Effector memory CD8-positive, alpha-beta T cell (primary cell): ENCODE measurements at regions not wholly inside any gene's neighbourhood (a gene's known extent, or its start where the extent isn't known, plus 50 kb on each side); places are given as distances from the start of the nearest gene placed in this dataset.

Experiments used
- ATAC-seq: fragments of 150-1000 bp; cut with Tn5 transposase; replicated peaks from 2 replicates; pipeline ENCODE4 v1.10.0; 2021; ENCODE audit warnings: mild to moderate bottlenecking, moderate library complexity
- DNase-seq, 3 experiments: peaks; one replicate each; pipeline ENCODE4 v3.0.0; 2021
- H3K27ac Mint-ChIP-seq, 2 donors: one replicate each; pipeline ENCODE4 v1.8.0; 2022; ENCODE audit warnings: mild to moderate bottlenecking in 2 of 2, mixed read lengths in 2 of 2, moderate library complexity in 2 of 2
- H3K27me3 Mint-ChIP-seq, 2 donors: one replicate each; pipeline ENCODE4 v1.8.0; 2022; ENCODE audit warnings: mixed read lengths in 2 of 2
- H3K36me3 Mint-ChIP-seq: one replicate; pipeline ENCODE4 v1.8.0; 2022; ENCODE audit warnings: mild to moderate bottlenecking, moderate library complexity, mixed read lengths; ENCODE audit not compliant: insufficient read depth
- H3K4me1 Mint-ChIP-seq, 2 donors: one replicate each; pipeline ENCODE4 v1.8.0; 2022; ENCODE audit warnings: low read depth in 2 of 2, mixed read lengths in 2 of 2
- H3K4me3 Mint-ChIP-seq, 2 donors: one replicate each; pipeline ENCODE4 v1.8.0; 2022; ENCODE audit warnings: mild to moderate bottlenecking in 2 of 2, mixed read lengths in 2 of 2, moderate library complexity in 2 of 2
- H3K9me3 Mint-ChIP-seq, 2 donors: one replicate each; pipeline ENCODE4 v1.8.0; 2022; ENCODE audit warnings: mixed read lengths in 2 of 2

DNA sequence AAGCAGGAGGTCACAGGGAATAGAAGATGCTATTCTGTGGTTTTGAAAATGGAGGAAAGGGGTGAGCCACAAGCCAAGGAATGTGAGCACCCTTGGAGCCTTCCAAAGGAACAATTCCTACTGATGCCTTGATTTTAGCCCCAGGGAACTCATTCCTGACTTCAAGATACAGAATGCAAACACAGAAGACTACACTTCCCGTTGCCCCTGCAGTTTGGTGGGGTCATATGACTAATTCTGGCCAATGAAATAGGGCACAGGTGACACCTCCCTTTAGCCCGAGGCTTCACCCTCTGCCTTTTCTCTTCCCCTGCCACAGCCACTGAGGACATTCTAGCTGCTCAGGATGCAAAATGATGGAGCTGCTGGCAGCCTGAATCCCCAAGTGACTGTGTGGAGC, 126.1 kb downstream of the INHBB start:
- Mint-ChIP-seq H3K9me3 (peaks cover 0 to 3% of the 10 kb centered on the region in 2 donors), H3K4me1 (no peaks in the 10 kb centered on the region)

DNA sequence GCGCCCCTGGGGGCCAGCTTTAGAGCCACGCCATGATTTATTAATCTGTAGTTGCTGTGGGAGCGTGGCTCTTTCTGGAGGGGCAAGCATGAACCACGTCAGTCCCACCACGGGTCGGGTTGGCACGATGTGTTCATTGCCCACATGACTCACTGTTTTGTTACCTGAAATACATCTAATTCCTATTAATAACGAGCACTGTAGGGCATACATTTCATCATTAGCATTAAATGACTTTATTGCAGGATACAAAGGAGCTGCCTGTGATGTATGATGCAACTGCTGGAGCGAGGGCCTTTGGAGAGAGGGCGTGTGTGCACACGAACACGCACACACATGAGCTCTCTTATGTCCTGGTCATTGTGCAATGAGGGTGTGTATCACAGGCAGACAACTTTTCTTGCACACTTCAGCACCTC, 127.0 kb downstream of the INHBB start:
- H3K27me3 Mint-ChIP-seq, result peaks cover 4 to 32% of the 10 kb centered on the region in 2 donors
- H3K36me3 Mint-ChIP-seq, result no peaks in the 10 kb centered on the region
- H3K9me3 Mint-ChIP-seq, result peaks cover 0 to 3% of the 10 kb centered on the region in 2 donors
- no peak overlapping the region for H3K27ac Mint-ChIP-seq
- ATAC-seq (no peak), DNase-seq (no peak)
- H3K4me1 Mint-ChIP-seq, result no peaks in the 10 kb centered on the region
- no peak overlapping the region for H3K4me3 Mint-ChIP-seq

More for the DNA sequence above, 126.1 kb downstream of the INHBB start:
- no peak overlapping the region for H3K4me3 Mint-ChIP-seq
- H3K36me3 Mint-ChIP-seq, result no peaks in the 10 kb centered on the region
- no peak for DNase-seq
- peaks cover 4 to 33% of the 10 kb centered on the region in 2 donors for H3K27me3 Mint-ChIP-seq
- H3K27ac Mint-ChIP-seq, result no peak overlapping the region
- no peak for ATAC-seq

DNA sequence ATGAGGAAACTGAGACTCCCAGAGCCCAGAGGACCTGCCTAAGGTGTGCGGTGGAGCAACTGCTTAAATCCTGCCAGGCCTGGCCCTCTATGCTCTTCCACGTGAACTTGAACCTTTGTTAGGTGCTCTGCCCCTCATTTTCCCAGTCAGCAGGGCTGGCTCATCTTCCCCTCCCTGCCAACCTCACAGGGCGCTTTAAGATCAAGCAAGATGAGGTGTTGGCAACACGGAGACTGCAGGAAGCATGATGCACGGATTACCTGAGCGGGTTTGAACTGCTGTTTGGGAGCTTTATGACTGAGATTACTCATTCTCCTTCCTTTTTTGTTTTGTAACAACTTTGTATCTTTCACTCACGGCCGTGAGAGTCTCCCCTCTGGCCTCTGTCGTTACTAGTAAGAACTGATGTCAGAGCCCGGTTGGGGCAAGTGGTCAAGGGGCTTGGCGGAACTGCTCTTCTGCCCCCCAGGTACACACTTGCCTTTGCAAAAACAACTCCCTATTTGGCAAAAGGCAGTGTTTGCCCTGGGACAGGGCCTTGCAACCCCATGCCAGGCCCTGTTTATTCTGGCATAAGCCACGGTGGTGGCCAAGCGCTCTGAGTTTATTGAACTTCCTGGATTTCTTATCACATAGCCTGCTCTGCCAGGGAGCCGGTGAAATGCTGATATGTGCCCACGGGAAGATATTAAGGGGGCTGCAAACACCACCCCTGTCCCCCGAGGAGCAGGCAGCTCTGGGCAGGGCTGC, 127.8 kb downstream of the INHBB start:
- no peak overlapping the region for H3K4me3 Mint-ChIP-seq
- DNase-seq, result no peak
- peaks cover 0 to 3% of the 10 kb centered on the region in 2 donors for H3K9me3 Mint-ChIP-seq
- ATAC-seq, result no peak
- H3K4me1 Mint-ChIP-seq, result no peaks in the 10 kb centered on the region
- no peaks in the 10 kb centered on the region for H3K36me3 Mint-ChIP-seq
- no peak overlapping the region for H3K27ac Mint-ChIP-seq
- H3K27me3 Mint-ChIP-seq, result peaks cover 4 to 33% of the 10 kb centered on the region in 2 donors

DNA sequence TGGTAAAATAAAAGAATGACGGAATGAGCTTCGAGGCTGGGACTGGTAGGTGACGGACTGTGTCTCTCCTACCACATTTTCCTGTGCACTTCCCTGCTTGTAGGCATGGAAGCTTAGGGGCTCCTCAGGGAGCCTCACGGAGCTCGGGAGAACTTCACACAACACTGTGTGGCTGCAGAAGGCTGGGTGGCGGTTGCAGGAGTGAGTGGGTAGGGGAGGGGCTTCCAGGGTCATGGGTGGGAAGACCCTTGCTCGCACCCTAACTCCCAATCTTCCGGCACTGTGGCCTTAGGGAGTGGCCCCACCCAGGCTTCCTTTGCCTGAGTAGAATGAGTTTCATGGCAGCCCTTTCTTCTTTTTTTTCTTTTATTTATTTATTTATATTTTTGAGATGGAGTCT, 128.6 kb downstream of the INHBB start:
- peaks cover 4 to 33% of the 10 kb centered on the region in 2 donors for H3K27me3 Mint-ChIP-seq
- H3K27ac Mint-ChIP-seq, result no peak overlapping the region
- no peaks in the 10 kb centered on the region for H3K36me3 Mint-ChIP-seq
- no peak for DNase-seq
- no peaks in the 10 kb centered on the region for H3K4me1 Mint-ChIP-seq
- ATAC-seq, result no peak
- H3K9me3 Mint-ChIP-seq, result peaks cover 0 to 3% of the 10 kb centered on the region in 2 donors
- H3K4me3 Mint-ChIP-seq, result no peak overlapping the region

DNA sequence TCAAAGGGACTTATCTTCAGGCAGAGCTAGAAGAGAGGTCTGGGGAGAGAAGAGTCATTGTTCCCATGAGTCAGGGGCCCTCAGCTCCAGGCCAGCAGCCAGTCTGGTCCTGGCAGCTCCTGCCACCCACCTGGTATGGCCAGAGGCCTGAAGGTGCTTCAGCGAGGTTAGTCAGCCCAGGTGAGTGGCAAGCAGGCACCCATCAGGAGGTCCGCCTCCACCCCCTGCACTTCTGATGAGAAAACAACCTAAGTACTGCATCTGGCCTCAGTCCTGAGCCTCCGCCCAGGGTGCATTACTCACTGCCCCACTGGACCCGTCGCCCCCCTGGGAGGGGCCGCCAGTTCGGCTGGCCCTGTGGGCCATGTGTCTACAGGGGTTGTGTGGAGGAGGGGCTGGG, 130.2 kb downstream of the INHBB start:
- Mint-ChIP-seq H3K27me3 (peaks cover 4 to 27% of the 10 kb centered on the region in 2 donors), H3K36me3 (no peaks in the 10 kb centered on the region), H3K27ac (no peak overlapping the region), H3K9me3 (peaks cover 0 to 3% of the 10 kb centered on the region in 2 donors), H3K4me3 (no peak overlapping the region), H3K4me1 (no peaks in the 10 kb centered on the region)
- DNase-seq (no peak), ATAC-seq (no peak)

DNA sequence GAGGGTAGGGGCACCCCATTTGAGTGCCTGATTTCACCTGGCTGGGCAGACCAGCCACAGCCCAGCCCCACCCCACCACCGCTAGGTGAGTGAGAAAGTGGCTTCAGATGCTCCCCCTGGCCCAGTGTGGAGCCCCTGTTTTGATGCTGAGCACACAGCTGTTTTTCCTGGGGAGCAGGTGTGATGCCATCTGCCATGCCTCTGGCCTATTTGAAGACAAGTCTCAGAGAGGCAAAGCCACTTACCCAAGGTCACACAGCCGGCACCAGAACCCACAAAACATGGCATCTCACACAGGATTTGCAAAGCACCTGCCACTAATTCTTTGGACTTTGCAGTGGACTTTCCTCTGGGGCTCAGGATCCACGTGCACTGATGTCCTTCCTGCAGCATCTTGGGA, 131.3 kb downstream of the INHBB start:
- H3K27ac Mint-ChIP-seq, result no peak overlapping the region
- no peaks in the 10 kb centered on the region for H3K36me3 Mint-ChIP-seq
- H3K9me3 Mint-ChIP-seq, result peaks cover 0 to 3% of the 10 kb centered on the region in 2 donors
- H3K4me1 Mint-ChIP-seq, result no peaks in the 10 kb centered on the region
- peaks cover 4 to 27% of the 10 kb centered on the region in 2 donors for H3K27me3 Mint-ChIP-seq
- DNase-seq (no peak), ATAC-seq (no peak)
- H3K4me3 Mint-ChIP-seq, result no peak overlapping the region

DNA sequence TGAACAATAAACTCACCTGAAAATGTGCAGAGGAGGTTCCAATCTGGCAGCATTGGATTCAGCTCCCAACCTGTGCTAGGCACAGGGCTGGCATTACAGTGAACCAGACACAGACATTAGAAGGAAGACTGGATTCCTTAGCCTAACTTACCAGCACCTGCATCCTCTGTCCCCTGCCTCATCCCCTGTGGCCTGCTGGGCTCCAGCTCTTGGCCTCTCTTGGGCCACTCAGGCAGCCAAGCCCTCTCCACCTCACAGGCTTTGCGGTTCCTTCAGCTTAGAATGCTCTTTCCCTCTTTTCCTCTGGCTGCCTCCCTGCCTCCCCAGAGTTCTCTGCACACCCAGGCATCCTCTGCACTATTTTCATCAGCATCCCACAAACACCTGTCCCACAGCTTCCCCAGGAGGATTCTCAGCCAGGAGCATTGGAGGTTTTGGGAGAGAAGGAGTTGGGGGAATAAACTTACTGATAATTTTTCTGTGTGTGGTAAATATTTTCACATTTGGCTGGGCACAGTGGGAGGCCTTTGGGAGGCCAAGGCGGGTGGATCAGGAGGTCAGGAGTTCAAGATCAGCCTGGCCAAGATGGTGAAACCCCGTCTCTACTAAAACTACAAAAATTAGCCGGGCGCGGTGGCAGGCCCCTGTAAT, 132.0 kb downstream of the INHBB start:
- H3K36me3 Mint-ChIP-seq, result no peaks in the 10 kb centered on the region
- no peaks in the 10 kb centered on the region for H3K4me1 Mint-ChIP-seq
- DNase-seq (no peak), ATAC-seq (no peak)
- no peak overlapping the region for H3K4me3 Mint-ChIP-seq
- H3K27ac Mint-ChIP-seq, result no peak overlapping the region
- peaks cover 0 to 27% of the 10 kb centered on the region in 2 donors for H3K27me3 Mint-ChIP-seq
- no peaks in the 10 kb centered on the region for H3K9me3 Mint-ChIP-seq

DNA sequence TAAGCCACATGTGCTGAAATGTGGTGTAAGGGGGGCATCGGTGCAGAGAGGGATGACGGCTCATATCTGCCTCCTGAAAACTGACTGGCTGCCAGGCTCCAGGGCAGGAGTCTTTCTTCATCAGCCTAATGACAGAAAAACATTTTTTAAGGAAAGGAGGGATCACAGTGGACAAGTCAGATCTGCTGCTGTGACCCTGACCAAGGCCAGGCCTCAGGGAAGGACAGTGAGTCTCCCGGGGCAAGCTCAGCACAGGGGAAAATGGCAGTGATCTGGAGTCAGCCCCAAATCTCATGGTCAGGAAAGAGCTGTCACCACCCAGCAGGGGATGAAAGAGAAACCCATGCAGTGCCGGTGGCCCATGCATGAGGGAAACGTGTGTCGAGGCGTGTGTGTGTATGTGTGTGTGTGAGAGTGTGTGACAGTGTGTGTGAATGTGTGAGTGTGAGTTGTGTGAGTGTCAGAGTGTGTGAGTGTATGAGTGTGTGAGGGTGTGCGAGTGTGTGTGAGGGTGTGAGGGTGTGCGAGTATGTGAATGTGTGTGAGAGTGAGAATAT, 134.5 kb downstream of the INHBB start:
- H3K27ac Mint-ChIP-seq, result no peak overlapping the region
- no peaks in the 10 kb centered on the region for H3K36me3 Mint-ChIP-seq
- DNase-seq (no peak), ATAC-seq (no peak)
- H3K27me3 Mint-ChIP-seq, result peaks cover 6 to 19% of the 10 kb centered on the region in 2 donors
- H3K4me1 Mint-ChIP-seq, result no peaks in the 10 kb centered on the region
- H3K4me3 Mint-ChIP-seq, result no peak overlapping the region
- H3K9me3 Mint-ChIP-seq, result no peaks in the 10 kb centered on the region

DNA sequence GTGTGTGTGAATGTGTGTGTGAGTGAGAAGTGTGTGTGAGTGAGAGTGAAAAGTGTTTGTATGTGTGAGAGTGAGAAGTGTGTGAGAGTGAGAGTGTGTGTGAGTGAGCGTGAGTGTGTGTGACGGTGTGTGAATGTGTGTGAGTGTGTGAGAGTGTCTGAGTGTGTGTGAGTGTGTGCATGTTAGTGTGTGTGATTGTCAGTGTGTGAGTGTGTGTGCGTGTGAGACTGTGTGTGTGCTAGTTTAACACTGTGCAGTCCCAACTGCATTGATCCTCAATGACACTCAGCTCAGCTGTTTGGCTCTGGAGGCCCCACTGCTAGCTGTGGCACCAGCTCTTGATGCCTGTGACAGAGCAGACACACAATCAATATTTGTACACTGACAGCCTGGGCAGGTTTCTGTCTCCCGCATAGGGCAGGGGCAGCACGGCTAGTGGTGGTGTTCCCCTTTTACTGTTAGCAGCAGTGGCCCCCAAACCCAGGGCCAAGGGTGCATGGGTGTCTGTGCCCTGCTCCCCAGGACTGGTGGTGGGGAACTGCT, 135.0 kb downstream of the INHBB start:
- Mint-ChIP-seq H3K9me3 (no peaks in the 10 kb centered on the region), H3K4me1 (no peaks in the 10 kb centered on the region), H3K27me3 (peaks cover 6 to 19% of the 10 kb centered on the region in 2 donors), H3K36me3 (no peaks in the 10 kb centered on the region), H3K4me3 (no peak overlapping the region), H3K27ac (no peak overlapping the region)
- DNase-seq, result no peak
- ATAC-seq, result no peak

DNA sequence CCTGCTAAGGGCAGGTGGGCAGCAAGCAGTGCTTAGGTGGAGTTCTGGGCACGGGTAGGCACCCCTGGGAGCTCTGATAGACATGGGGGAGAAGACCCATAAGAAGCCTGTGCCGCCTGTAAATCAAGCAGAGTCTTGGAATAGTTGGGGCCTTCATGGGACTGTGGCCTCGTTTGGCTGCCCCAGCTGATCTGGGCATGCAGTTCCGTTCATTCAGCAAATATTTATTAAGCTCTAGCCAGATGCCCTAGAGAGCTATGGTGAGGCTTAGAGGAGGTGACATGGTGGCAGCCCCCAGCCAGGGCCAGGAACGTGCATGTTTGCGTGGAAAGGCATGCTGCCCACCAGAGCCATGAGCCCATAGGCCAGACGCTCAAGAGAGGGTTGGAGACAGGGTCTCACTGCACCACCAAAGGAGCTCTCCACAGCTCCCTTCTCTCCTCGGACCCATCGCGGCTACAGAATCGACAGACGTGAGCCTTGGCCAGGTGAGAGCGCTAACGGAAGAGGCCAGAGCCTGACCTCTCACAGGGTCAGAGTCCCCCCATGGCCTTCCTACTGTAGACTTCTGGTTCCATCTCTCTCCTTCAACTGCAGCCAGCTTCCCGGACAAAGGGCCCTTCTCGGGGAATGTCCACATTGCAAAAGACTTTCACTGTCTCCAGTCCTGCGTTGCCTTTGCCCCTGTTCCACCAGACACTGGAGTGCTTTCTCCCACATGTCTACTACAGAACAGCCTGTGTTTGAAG, 135.7 kb downstream of the INHBB start:
- no peak for ATAC-seq
- no peaks in the 10 kb centered on the region for H3K4me1 Mint-ChIP-seq

DNA sequence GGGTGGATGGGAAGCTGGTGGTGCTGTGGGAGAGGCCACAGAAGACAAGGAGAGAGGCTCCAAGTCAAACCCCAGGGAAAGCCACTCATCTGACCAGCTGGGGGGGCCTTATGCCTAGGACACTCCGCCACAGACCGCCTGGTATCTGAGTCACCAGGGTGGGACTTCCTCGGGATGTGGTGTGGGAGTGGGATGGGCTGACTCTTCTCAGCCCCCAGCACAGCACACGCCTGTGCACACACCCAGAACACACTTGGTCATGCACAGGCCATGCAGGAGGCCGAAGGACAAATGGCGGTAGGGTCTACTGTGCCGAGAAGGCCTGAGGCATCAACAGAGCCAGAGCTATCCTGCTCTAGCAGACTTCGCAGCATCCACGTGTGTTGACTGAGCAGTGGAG, 136.4 kb downstream of the INHBB start:
- no peak for ATAC-seq
- no peaks in the 10 kb centered on the region for H3K9me3 Mint-ChIP-seq
- H3K27ac Mint-ChIP-seq, result no peak overlapping the region
- peaks cover 8 to 28% of the 10 kb centered on the region in 2 donors for H3K27me3 Mint-ChIP-seq
- no peaks in the 10 kb centered on the region for H3K36me3 Mint-ChIP-seq
- DNase-seq, result no peak
- H3K4me1 Mint-ChIP-seq, result no peaks in the 10 kb centered on the region
- no peak overlapping the region for H3K4me3 Mint-ChIP-seq

More for the DNA sequence above, 135.7 kb downstream of the INHBB start:
- no peak overlapping the region for H3K4me3 Mint-ChIP-seq
- no peaks in the 10 kb centered on the region for H3K9me3 Mint-ChIP-seq
- peaks cover 6 to 25% of the 10 kb centered on the region in 2 donors for H3K27me3 Mint-ChIP-seq
- no peak for DNase-seq
- H3K27ac Mint-ChIP-seq, result no peak overlapping the region
- no peaks in the 10 kb centered on the region for H3K36me3 Mint-ChIP-seq

DNA sequence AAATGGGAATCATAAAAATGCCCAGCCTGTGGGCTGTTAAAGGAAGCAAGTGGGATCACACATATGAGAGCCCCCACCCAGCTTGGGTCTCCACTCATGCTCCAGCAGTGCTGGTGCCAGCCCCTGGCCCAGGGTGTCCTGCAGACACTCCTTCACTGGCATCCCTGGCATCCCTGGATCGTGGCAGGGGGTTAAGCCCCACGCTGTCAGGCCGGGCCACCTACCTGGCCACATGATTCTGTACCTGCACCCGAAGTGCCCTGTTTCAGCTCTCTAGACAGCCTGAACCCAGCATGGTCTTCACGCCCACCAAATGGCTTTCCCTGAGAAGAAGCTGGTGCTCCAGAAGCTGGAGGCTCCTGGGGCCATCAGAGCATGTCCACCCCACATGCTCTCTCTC, 137.4 kb downstream of the INHBB start:
- Mint-ChIP-seq H3K36me3 (no peaks in the 10 kb centered on the region), H3K27ac (no peak overlapping the region), H3K27me3 (peaks cover 17 to 30% of the 10 kb centered on the region in 2 donors), H3K9me3 (no peaks in the 10 kb centered on the region), H3K4me3 (no peak overlapping the region), H3K4me1 (no peaks in the 10 kb centered on the region)
- ATAC-seq (no peak), DNase-seq (no peak)

DNA sequence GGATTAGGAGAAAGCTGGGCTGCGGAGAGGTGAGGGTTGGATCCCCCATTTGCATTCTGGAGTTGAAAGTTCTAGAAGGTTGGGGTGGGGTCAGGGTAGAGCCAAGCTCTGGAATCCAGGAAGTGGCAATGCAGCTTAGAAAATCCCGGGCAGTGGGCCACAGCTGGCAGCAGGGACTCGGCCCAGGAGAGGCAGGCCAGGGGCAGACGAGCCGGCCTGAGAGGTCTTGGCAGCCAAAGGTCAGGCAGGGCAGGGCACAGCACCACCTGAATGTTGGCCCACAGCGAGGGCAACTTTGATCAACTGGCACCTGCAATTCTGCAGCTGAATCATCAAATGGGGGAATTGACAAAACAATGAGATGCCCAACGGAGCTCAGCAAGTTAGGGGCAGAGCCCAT, 139.2 kb downstream of the INHBB start:
- Mint-ChIP-seq H3K4me1 (no peaks in the 10 kb centered on the region), H3K9me3 (no peaks in the 10 kb centered on the region), H3K27me3 (peaks cover 30 to 48% of the 10 kb centered on the region in 2 donors), H3K27ac (no peak overlapping the region), H3K36me3 (no peaks in the 10 kb centered on the region), H3K4me3 (no peak overlapping the region)
- ATAC-seq (no peak), DNase-seq (no peak)
